ENCODE measurements at regions not wholly inside any gene's neighbourhood (a gene's known extent, or its start where the extent isn't known, plus 50 kb on each side); places are given as distances from the start of the nearest gene placed in this dataset.

DNA sequence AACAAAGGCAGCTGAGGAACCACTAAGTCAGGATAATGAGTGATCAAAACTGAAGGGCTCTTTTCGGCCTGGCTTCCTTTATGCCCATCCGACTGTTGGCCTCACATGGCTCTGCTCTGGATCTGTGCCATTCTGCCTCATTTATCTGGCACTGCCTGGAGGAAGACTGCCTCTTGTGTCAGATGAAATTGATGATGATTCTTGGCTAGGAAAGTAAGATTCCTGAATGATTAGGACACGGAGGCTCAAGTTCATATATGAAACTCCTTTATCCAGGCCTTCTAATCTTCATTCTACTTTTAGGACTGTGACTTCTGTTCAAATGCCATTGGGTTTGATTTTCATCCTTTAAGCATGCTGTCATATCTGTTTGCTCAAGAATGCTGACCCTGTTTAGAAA, 475.4 kb upstream of the RPS6KA3 start:
- TF ChIP-seq SP1 (IDR thresholded peaks at IDR 0.05): no peak
- TF ChIP-seq SUZ12 (IDR thresholded peaks at IDR 0.05): no peak
- TF ChIP-seq BHLHE40 (IDR thresholded peaks at IDR 0.05; ENCODE audit: borderline replicate concordance): no peak
- TF ChIP-seq FOXA1 (IDR thresholded peaks at IDR 0.05): no peak
- TF ChIP-seq FOXK2 (IDR thresholded peaks at IDR 0.05): no peak
- TF ChIP-seq HDGF (IDR thresholded peaks at IDR 0.05; ENCODE audit: borderline replicate concordance): no peak
- no peak for TF ChIP-seq LEF1 (IDR thresholded peaks at IDR 0.05; ENCODE audit: borderline replicate concordance)
- TF ChIP-seq FOXM1 (IDR thresholded peaks at IDR 0.05; ENCODE audit: borderline replicate concordance): no peak
- no peak for TF ChIP-seq NFRKB (IDR thresholded peaks at IDR 0.05)
- TF ChIP-seq ELF4 (IDR thresholded peaks at IDR 0.05): no peak
- no peak for TF ChIP-seq ARNT (IDR thresholded peaks at IDR 0.05)
- TF ChIP-seq, protein P1, sequence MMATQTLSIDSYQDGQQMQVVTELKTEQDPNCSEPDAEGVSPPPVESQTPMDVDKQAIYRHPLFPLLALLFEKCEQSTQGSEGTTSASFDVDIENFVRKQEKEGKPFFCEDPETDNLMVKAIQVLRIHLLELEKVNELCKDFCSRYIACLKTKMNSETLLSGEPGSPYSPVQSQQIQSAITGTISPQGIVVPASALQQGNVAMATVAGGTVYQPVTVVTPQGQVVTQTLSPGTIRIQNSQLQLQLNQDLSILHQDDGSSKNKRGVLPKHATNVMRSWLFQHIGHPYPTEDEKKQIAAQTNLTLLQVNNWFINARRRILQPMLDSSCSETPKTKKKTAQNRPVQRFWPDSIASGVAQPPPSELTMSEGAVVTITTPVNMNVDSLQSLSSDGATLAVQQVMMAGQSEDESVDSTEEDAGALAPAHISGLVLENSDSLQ (IDR thresholded peaks at IDR 0.05): no peak
- no peak for TF ChIP-seq CTBP1 (IDR thresholded peaks at IDR 0.05; ENCODE audit: borderline replicate concordance)
- no peak for TF ChIP-seq L3MBTL2 (conservative IDR thresholded peaks at IDR 0.05)
